ENCODE measurements at regions not wholly inside any gene's neighbourhood (a gene's known extent, or its start where the extent isn't known, plus 50 kb on each side); places are given as distances from the start of the nearest gene placed in this dataset.

GRCh38 chr11:109864151-109864661 lies 229.0 kb upstream of the ZC3H12C start (continued):
- TF ChIP-seq MXI1 (IDR thresholded peaks at IDR 0.05; ENCODE audit: low read depth, low read length) (peak; percentile 69), RCOR1 (conservative IDR thresholded peaks at IDR 0.05; ENCODE audit: low read depth, low read length) (peak; percentile 86; the same call in 1 of the 2 replicates), YBX1 (IDR thresholded peaks at IDR 0.05) (no peak), IRF3 (IDR thresholded peaks at IDR 0.05) (no peak), RBBP5 (conservative IDR thresholded peaks at IDR 0.05) (no peak), GABPA (IDR thresholded peaks at IDR 0.05; ENCODE audit: low read depth) (peak; percentile 42; the same call in 1 of the 2 replicates), DPF2 (IDR thresholded peaks at IDR 0.05) (peak; percentile 99), BHLHE40 (IDR thresholded peaks at IDR 0.05; ENCODE audit: borderline replicate concordance in 1 of 2, low read depth in 2 of 2, low read length in 1 of 2) (peak; percentile 52 to 66), SPI1 (IDR thresholded peaks at IDR 0.05; ENCODE audit: borderline replicate concordance, insufficient read depth, low read depth, low read length) (peak; percentile 68; the same call in 1 of the 2 replicates), ZBED1 (IDR thresholded peaks at IDR 0.05; ENCODE audit: borderline replicate concordance) (peak; percentile 65; the same call in 1 of the 2 replicates), SKIL (IDR thresholded peaks at IDR 0.05; ENCODE audit: low read depth, poor library complexity, severe bottlenecking) (peak; percentile 95), CUX1 (IDR thresholded peaks at IDR 0.05; ENCODE audit: insufficient replicate concordance, low read depth, low read length) (peak; percentile 37), CEBPB (IDR thresholded peaks at IDR 0.05; ENCODE audit: borderline replicate concordance in 1 of 2, low read depth in 2 of 2, low read length in 2 of 2) (0 out of 4 replicates have a peak, but pooled peaks of 1 of the 2 experiments have one; percentile 25), PAX5 (IDR thresholded peaks at IDR 0.05; ENCODE audit: borderline replicate concordance, low read depth, low read length) (peak; percentile 86), ZBTB4 (CRISPR knock-in tag; IDR thresholded peaks at IDR 0.05) (no peak)
- TF ChIP-seq, protein P1, sequence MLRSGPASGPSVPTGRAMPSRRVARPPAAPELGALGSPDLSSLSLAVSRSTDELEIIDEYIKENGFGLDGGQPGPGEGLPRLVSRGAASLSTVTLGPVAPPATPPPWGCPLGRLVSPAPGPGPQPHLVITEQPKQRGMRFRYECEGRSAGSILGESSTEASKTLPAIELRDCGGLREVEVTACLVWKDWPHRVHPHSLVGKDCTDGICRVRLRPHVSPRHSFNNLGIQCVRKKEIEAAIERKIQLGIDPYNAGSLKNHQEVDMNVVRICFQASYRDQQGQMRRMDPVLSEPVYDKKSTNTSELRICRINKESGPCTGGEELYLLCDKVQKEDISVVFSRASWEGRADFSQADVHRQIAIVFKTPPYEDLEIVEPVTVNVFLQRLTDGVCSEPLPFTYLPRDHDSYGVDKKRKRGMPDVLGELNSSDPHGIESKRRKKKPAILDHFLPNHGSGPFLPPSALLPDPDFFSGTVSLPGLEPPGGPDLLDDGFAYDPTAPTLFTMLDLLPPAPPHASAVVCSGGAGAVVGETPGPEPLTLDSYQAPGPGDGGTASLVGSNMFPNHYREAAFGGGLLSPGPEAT (IDR thresholded peaks at IDR 0.05; ENCODE audit: low read depth): peak; percentile 98
